WTC11 (cell line): ENCODE measurements at regions not wholly inside any gene's neighbourhood (a gene's known extent, or its start where the extent isn't known, plus 50 kb on each side); places are given as distances from the start of the nearest gene placed in this dataset.

Experiments used
- ATAC-seq: fragments of 200-7000 bp; cut with Tn5 transposase; 2 replicates; pipeline ENCODE4 v1.10.0; 2021; ENCODE audit warnings: mild to moderate bottlenecking, moderate library complexity
- CTCF ChIA-PET: fragments of 300-600 bp; sonication (Branson Sonifier 250); formaldehyde crosslinking; loops from one replicate; lab custom pipeline; 2021; ENCODE audit warnings: antibody characterized with exemption; lab: Charles Lee
- POLR2A ChIA-PET: fragments of 350-600 bp; sonication (Branson Sonifier 250); formaldehyde crosslinking; loops from one replicate; lab custom pipeline; 2021; ENCODE audit warnings: antibody characterized with exemption; lab: Charles Lee
- DNase-seq: peaks from one replicate; pipeline ENCODE4 v3.0.0; 2021; ENCODE audit warnings: low spot score
- H3K27ac Mint-ChIP-seq: 2 replicates; pipeline ENCODE4 v1.8.0; 2021; ENCODE audit warnings: mixed read lengths
- H3K27me3 Mint-ChIP-seq: 2 replicates; pipeline ENCODE4 v1.8.0; 2021; ENCODE audit warnings: low read depth, mild to moderate bottlenecking, moderate library complexity, mixed read lengths
- H3K36me3 Mint-ChIP-seq: 2 replicates; pipeline ENCODE4 v1.8.0; 2021; ENCODE audit warnings: mixed read lengths
- H3K4me1 Mint-ChIP-seq: 2 replicates; pipeline ENCODE4 v1.8.0; 2022; ENCODE audit warnings: mixed read lengths
- H3K4me3 Mint-ChIP-seq: 2 replicates; pipeline ENCODE4 v1.8.0; 2021; ENCODE audit warnings: mild to moderate bottlenecking, moderate library complexity, mixed read lengths
- H3K9me3 Mint-ChIP-seq: 2 replicates; pipeline ENCODE4 v1.8.0; 2021; ENCODE audit warnings: mixed read lengths
- CREM ChIP-seq: sonication (generic); formaldehyde crosslinking; IDR thresholded peaks from 2 replicates; pipeline ENCODE4 v1.8.1; 2022; ENCODE audit warnings: mild to moderate bottlenecking, missing genetic modification reagents, moderate library complexity
- EMX1 ChIP-seq: fragments of 250-450 bp; sonication (Bioruptor Pico); IDR thresholded peaks from 2 replicates; pipeline ENCODE4 v1.8.0; 2021; ENCODE audit warnings: mild to moderate bottlenecking
- ESRRA ChIP-seq: sonication (generic); formaldehyde crosslinking; IDR thresholded peaks from 2 replicates; pipeline ENCODE4 v1.8.1; 2022; ENCODE audit warnings: mild to moderate bottlenecking, missing genetic modification reagents, borderline replicate concordance
- IRF2 ChIP-seq: sonication (generic); formaldehyde crosslinking; IDR thresholded peaks from 2 replicates; pipeline ENCODE4 v1.8.0; 2022; ENCODE audit warnings: low read depth, missing genetic modification reagents, borderline replicate concordance
- KAT7 ChIP-seq: sonication (generic); formaldehyde crosslinking; IDR thresholded peaks from 2 replicates; pipeline ENCODE4 v1.8.1; 2023; ENCODE audit warnings: missing genetic modification reagents, mild to moderate bottlenecking, borderline replicate concordance
- MYBL2 ChIP-seq: sonication (generic); formaldehyde crosslinking; IDR thresholded peaks from 2 replicates; pipeline ENCODE4 v1.8.1; 2023; ENCODE audit warnings: mild to moderate bottlenecking, moderate library complexity, missing genetic modification reagents
- RORB ChIP-seq: fragments of 250-450 bp; sonication (Bioruptor Pico); IDR thresholded peaks from 2 replicates; pipeline ENCODE4 v1.9.0; 2021; ENCODE audit warnings: mild to moderate bottlenecking
- SMAD4 ChIP-seq: sonication (generic); formaldehyde crosslinking; IDR thresholded peaks from 2 replicates; pipeline ENCODE4 v1.8.0; 2022; ENCODE audit warnings: mild to moderate bottlenecking, missing genetic modification reagents
- TEAD1 ChIP-seq: sonication (generic); formaldehyde crosslinking; IDR thresholded peaks from 2 replicates; pipeline ENCODE4 v1.8.0; 2022; ENCODE audit warnings: mild to moderate bottlenecking, missing genetic modification reagents
- ZNF263 ChIP-seq: sonication (generic); formaldehyde crosslinking; IDR thresholded peaks from 2 replicates; pipeline ENCODE4 v1.8.1; 2022; ENCODE audit warnings: low read depth, mild to moderate bottlenecking, moderate library complexity, missing genetic modification reagents
- ZNF396 ChIP-seq: fragments of 250-450 bp; sonication (Bioruptor Pico); IDR thresholded peaks from 2 replicates; pipeline ENCODE4 v1.8.0; 2021; ENCODE audit warnings: mild to moderate bottlenecking, moderate library complexity, borderline replicate concordance
- ZNF423 ChIP-seq: fragments of 250-450 bp; sonication (Bioruptor Pico); IDR thresholded peaks from 2 replicates; pipeline ENCODE4 v2.1.2; 2022; ENCODE audit warnings: mild to moderate bottlenecking, moderate library complexity
- TF ChIP-seq, protein P1 (sequence below): fragments of 250-450 bp; sonication (Bioruptor Pico); IDR thresholded peaks from 2 replicates; pipeline ENCODE4 v1.9.0; 2021; ENCODE audit warnings: mild to moderate bottlenecking
- TF ChIP-seq, protein P2 (sequence below): fragments of 250-450 bp; sonication (Bioruptor Pico); IDR thresholded peaks from 2 replicates; pipeline ENCODE4 v2.1.2; 2022; ENCODE audit warnings: mild to moderate bottlenecking, moderate library complexity
- TF ChIP-seq, protein P3 (sequence below): fragments of 200-600 bp; IDR thresholded peaks from 2 replicates; pipeline ENCODE4 v1.8.0; 2022; ENCODE audit warnings: antibody characterized with exemption

GRCh38 chr12:17778242-17778641 lies 311.8 kb downstream of the RERGL start:
- Mint-ChIP-seq H3K27me3 (no peaks in the 10 kb centered on the region), H3K4me1 (no peaks in the 10 kb centered on the region), H3K9me3 (peaks cover 14% of the 10 kb centered on the region), H3K27ac (no peak overlapping the region)
- TF ChIP-seq RORB (CRISPR knock-in tag) (no peak), EMX1 (no peak), KAT7 (CRISPR knock-in tag) (no peak), ESRRA (no peak), IRF2 (CRISPR knock-in tag) (no peak), CREM (CRISPR knock-in tag) (no peak)
- TF ChIP-seq, all 79 proteins: peak for 0
- CTCF ChIA-PET = no interaction called here
- no peak overlapping the region for H3K4me3 Mint-ChIP-seq
- peaks cover 3% of the 10 kb centered on the region; the same call in 1 of the 2 replicates for H3K36me3 Mint-ChIP-seq
- ATAC-seq = no peak
- DNase-seq = no peak
- POLR2A ChIA-PET = no interaction called here

DNA sequence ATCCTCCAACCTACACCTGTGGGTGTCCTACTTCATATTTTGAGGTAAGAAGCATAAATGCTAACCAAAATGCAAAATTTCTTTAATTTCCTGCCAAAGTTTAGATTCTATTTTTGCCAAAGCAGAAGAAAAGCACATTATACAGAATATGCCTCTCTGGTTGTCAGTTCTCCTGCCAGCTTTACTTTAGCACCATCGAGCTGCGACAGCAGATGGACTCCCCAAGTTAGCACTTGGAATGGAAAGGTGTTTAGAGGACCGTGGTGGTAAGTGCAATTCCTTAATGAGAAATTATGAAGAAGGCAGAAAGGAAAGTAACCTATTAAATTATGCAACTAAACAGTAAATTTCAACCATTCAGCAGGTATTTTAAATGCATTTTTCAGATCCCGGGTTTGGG lies 326.6 kb downstream of the RERGL start:
- CTCF ChIA-PET = no interaction called here

GRCh38 chr12:17759982-17760381 lies 330.0 kb downstream of the RERGL start:
- ATAC-seq = no peak
- H3K27ac Mint-ChIP-seq = no peak overlapping the region
- H3K4me3 Mint-ChIP-seq = no peak overlapping the region
- H3K9me3 Mint-ChIP-seq = peaks cover 40% of the 10 kb centered on the region
- POLR2A ChIA-PET = no interaction called here
- DNase-seq = no peak
- no peaks in the 10 kb centered on the region for H3K36me3 Mint-ChIP-seq
- TF ChIP-seq ZNF423 (CRISPR knock-in tag) (no peak), SMAD4 (CRISPR knock-in tag) (no peak), RORB (CRISPR knock-in tag) (no peak), ZNF263 (CRISPR knock-in tag) (no peak), ZNF396 (CRISPR knock-in tag) (no peak), TEAD1 (no peak)
- TF ChIP-seq, protein P1, sequence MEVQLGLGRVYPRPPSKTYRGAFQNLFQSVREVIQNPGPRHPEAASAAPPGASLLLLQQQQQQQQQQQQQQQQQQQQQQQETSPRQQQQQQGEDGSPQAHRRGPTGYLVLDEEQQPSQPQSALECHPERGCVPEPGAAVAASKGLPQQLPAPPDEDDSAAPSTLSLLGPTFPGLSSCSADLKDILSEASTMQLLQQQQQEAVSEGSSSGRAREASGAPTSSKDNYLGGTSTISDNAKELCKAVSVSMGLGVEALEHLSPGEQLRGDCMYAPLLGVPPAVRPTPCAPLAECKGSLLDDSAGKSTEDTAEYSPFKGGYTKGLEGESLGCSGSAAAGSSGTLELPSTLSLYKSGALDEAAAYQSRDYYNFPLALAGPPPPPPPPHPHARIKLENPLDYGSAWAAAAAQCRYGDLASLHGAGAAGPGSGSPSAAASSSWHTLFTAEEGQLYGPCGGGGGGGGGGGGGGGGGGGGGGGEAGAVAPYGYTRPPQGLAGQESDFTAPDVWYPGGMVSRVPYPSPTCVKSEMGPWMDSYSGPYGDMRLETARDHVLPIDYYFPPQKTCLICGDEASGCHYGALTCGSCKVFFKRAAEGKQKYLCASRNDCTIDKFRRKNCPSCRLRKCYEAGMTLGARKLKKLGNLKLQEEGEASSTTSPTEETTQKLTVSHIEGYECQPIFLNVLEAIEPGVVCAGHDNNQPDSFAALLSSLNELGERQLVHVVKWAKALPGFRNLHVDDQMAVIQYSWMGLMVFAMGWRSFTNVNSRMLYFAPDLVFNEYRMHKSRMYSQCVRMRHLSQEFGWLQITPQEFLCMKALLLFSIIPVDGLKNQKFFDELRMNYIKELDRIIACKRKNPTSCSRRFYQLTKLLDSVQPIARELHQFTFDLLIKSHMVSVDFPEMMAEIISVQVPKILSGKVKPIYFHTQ = no peak
- TF ChIP-seq, protein P2, sequence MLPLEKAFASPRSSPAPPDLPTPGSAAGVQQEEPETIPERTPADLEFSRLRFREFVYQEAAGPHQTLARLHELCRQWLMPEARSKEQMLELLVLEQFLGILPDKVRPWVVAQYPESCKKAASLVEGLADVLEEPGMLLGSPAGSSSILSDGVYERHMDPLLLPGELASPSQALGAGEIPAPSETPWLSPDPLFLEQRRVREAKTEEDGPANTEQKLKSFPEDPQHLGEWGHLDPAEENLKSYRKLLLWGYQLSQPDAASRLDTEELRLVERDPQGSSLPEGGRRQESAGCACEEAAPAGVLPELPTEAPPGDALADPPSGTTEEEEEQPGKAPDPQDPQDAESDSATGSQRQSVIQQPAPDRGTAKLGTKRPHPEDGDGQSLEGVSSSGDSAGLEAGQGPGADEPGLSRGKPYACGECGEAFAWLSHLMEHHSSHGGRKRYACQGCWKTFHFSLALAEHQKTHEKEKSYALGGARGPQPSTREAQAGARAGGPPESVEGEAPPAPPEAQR (CRISPR knock-in tag) = no peak
- TF ChIP-seq, all 79 proteins: peak for 0
- Mint-ChIP-seq H3K27me3 (no peaks in the 10 kb centered on the region; the same call in 1 of the 2 replicates), H3K4me1 (no peaks in the 10 kb centered on the region)
- CTCF ChIA-PET = no interaction called here

More for the DNA sequence above, 326.6 kb downstream of the RERGL start:
- H3K27me3 Mint-ChIP-seq = no peaks in the 10 kb centered on the region
- no peak for DNase-seq
- ATAC-seq = no peak
- H3K9me3 Mint-ChIP-seq = peaks cover 16% of the 10 kb centered on the region
- no peaks in the 10 kb centered on the region for H3K36me3 Mint-ChIP-seq
- POLR2A ChIA-PET = no interaction called here
- TF ChIP-seq MYBL2 (CRISPR knock-in tag) = no peak
- TF ChIP-seq, protein P3, sequence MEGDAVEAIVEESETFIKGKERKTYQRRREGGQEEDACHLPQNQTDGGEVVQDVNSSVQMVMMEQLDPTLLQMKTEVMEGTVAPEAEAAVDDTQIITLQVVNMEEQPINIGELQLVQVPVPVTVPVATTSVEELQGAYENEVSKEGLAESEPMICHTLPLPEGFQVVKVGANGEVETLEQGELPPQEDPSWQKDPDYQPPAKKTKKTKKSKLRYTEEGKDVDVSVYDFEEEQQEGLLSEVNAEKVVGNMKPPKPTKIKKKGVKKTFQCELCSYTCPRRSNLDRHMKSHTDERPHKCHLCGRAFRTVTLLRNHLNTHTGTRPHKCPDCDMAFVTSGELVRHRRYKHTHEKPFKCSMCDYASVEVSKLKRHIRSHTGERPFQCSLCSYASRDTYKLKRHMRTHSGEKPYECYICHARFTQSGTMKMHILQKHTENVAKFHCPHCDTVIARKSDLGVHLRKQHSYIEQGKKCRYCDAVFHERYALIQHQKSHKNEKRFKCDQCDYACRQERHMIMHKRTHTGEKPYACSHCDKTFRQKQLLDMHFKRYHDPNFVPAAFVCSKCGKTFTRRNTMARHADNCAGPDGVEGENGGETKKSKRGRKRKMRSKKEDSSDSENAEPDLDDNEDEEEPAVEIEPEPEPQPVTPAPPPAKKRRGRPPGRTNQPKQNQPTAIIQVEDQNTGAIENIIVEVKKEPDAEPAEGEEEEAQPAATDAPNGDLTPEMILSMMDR = no peak
- no peak for TF ChIP-seq SMAD4 (CRISPR knock-in tag)
- no peaks in the 10 kb centered on the region for H3K4me1 Mint-ChIP-seq
- H3K4me3 Mint-ChIP-seq = no peak overlapping the region
- H3K27ac Mint-ChIP-seq = no peak overlapping the region
